Neural crest cell (in vitro differentiated cells): ENCODE measurements at regions not wholly inside any gene's neighbourhood (a gene's known extent, or its start where the extent isn't known, plus 50 kb on each side); places are given as distances from the start of the nearest gene placed in this dataset.
A peak's percentile ranks its signal among the peaks of the same experiment; 100 is the strongest.

ENCODE experiments used
- DNase-seq: peaks from one replicate; pipeline ENCODE4 v3.0.0; 2021; ENCODE audit warnings: low read depth, mixed read lengths, low spot score
- H3K27ac Mint-ChIP-seq: one replicate; pipeline ENCODE4 v1.8.0; 2021; ENCODE audit warnings: mild to moderate bottlenecking, mixed read lengths; ENCODE audit not compliant: unreplicated experiment
- H3K27me3 Mint-ChIP-seq: 2 replicates; pipeline ENCODE4 v1.8.0; 2021; ENCODE audit warnings: low read depth, mild to moderate bottlenecking, mixed read lengths
- H3K36me3 Mint-ChIP-seq: 2 replicates; pipeline ENCODE4 v1.8.0; 2021; ENCODE audit warnings: low read depth, mild to moderate bottlenecking, mixed read lengths
- H3K4me1 Mint-ChIP-seq: 2 replicates; pipeline ENCODE4 v1.8.0; 2021; ENCODE audit warnings: mixed read lengths
- H3K4me3 Mint-ChIP-seq: one replicate; pipeline ENCODE4 v1.8.0; 2021; ENCODE audit warnings: mild to moderate bottlenecking, mixed read lengths
- H3K9me3 Mint-ChIP-seq: 2 replicates; pipeline ENCODE4 v1.8.0; 2021; ENCODE audit warnings: mixed read lengths
- CTCF ChIP-seq: fragments of 200-600 bp; sonication (generic); conservative IDR thresholded peaks from 2 replicates; pipeline ENCODE4 v1.5.0; 2021; ENCODE audit warnings: antibody characterized with exemption, mild to moderate bottlenecking

GRCh38 chr9:18371621-18372020 is 102.3 kb upstream of the ADAMTSL1 start:
- TF ChIP-seq CTCF: no peak
- no peak for DNase-seq
- no peaks in the 10 kb centered on the region for H3K27me3 Mint-ChIP-seq
- H3K9me3 Mint-ChIP-seq: peaks cover 7% of the 10 kb centered on the region
- H3K4me1 Mint-ChIP-seq: no peaks in the 10 kb centered on the region
- no peaks in the 10 kb centered on the region for H3K36me3 Mint-ChIP-seq
- H3K27ac Mint-ChIP-seq: no peak overlapping the region
- H3K4me3 Mint-ChIP-seq: no peak overlapping the region

GRCh38 chr9:18379073-18379811 is 94.7 kb upstream of the ADAMTSL1 start:
- Mint-ChIP-seq H3K27me3 (no peaks in the 10 kb centered on the region), H3K4me1 (peaks cover 5% of the 10 kb centered on the region), H3K36me3 (no peaks in the 10 kb centered on the region), H3K9me3 (peaks cover 4% of the 10 kb centered on the region), H3K27ac (peak overlapping the region; percentile 81), H3K4me3 (no peak overlapping the region)
- no peak for TF ChIP-seq CTCF
- DNase-seq: no peak

GRCh38 chr9:18382243-18382642 is 91.7 kb upstream of the ADAMTSL1 start:
- Mint-ChIP-seq H3K4me3 (no peak overlapping the region), H3K27me3 (no peaks in the 10 kb centered on the region)

GRCh38 chr9:18384066-18384465 is 89.9 kb upstream of the ADAMTSL1 start:
- H3K27me3 Mint-ChIP-seq: no peaks in the 10 kb centered on the region
- peaks cover 5% of the 10 kb centered on the region for H3K4me1 Mint-ChIP-seq
- TF ChIP-seq CTCF: no peak
- H3K36me3 Mint-ChIP-seq: no peaks in the 10 kb centered on the region
- H3K27ac Mint-ChIP-seq: no peak overlapping the region
- H3K9me3 Mint-ChIP-seq: no peaks in the 10 kb centered on the region
- no peak overlapping the region for H3K4me3 Mint-ChIP-seq
- no peak for DNase-seq

More at GRCh38 chr9:18382243-18382642, 91.7 kb upstream of the ADAMTSL1 start:
- H3K4me1 Mint-ChIP-seq: peaks cover 5% of the 10 kb centered on the region
- H3K9me3 Mint-ChIP-seq: no peaks in the 10 kb centered on the region
- H3K27ac Mint-ChIP-seq: no peak overlapping the region
- TF ChIP-seq CTCF: no peak
- DNase-seq: no peak
- H3K36me3 Mint-ChIP-seq: no peaks in the 10 kb centered on the region

- Mint-ChIP-seq H3K36me3 (no peaks in the 10 kb centered on the region), H3K4me3 (no peak overlapping the region), H3K27ac (no peak overlapping the region), H3K27me3 (no peaks in the 10 kb centered on the region), H3K9me3 (no peaks in the 10 kb centered on the region), H3K4me1 (no peaks in the 10 kb centered on the region)
- no peak for DNase-seq
- TF ChIP-seq CTCF: no peak
These were observed 88.1 kb upstream of the ADAMTSL1 start for GRCh38 chr9:18385696-18386490.
